ENCODE measurements at regions not wholly inside any gene's neighbourhood (a gene's known extent, or its start where the extent isn't known, plus 50 kb on each side); places are given as distances from the start of the nearest gene placed in this dataset.

- no peak for DNase-seq
These were observed 599.8 kb upstream of the MGMT start for GRCh38 chr10:128867210-128867609.

GRCh38 chr10:128867819-128868218, 599.2 kb upstream of the MGMT start:
- DNase-seq: no peak

- no peak for DNase-seq
These were observed 598.6 kb upstream of the MGMT start for GRCh38 chr10:128868481-128868880.

GRCh38 chr10:128869101-128869749, 597.8 kb upstream of the MGMT start:
- no peak for DNase-seq

GRCh38 chr10:128870830-128871597, 596.0 kb upstream of the MGMT start:
- DNase-seq: no peak

GRCh38 chr10:128871671-128872231, 595.3 kb upstream of the MGMT start:
- no peak for DNase-seq

GRCh38 chr10:128873411-128874054, 593.5 kb upstream of the MGMT start:
- no peak for DNase-seq

- DNase-seq: no peak
These were observed 592.7 kb upstream of the MGMT start for GRCh38 chr10:128874331-128874730.

- no peak for DNase-seq
These were observed 591.9 kb upstream of the MGMT start for GRCh38 chr10:128875030-128875744.

GRCh38 chr10:128875956-128876736, 590.9 kb upstream of the MGMT start:
- no peak for DNase-seq

- DNase-seq: no peak
These were observed 589.9 kb upstream of the MGMT start for GRCh38 chr10:128877141-128877540.

GRCh38 chr10:128877936-128878335, 589.1 kb upstream of the MGMT start:
- no peak for DNase-seq

GRCh38 chr10:128879030-128879429, 588.0 kb upstream of the MGMT start:
- DNase-seq: no peak

GRCh38 chr10:128879441-128880140, 587.5 kb upstream of the MGMT start:
- DNase-seq: no peak

- DNase-seq: no peak
These were observed 586.8 kb upstream of the MGMT start for GRCh38 chr10:128880159-128880725.

GRCh38 chr10:128881086-128881485, 586.0 kb upstream of the MGMT start:
- no peak for DNase-seq

- DNase-seq: no peak
These were observed 583.6 kb upstream of the MGMT start for GRCh38 chr10:128883231-128884032.

- no peak for DNase-seq
These were observed 583.0 kb upstream of the MGMT start for GRCh38 chr10:128884033-128884425.

- DNase-seq: no peak
These were observed 582.5 kb upstream of the MGMT start for GRCh38 chr10:128884496-128885072.
